Gastroesophageal sphincter (tissue), 4 donors: ENCODE measurements at regions not wholly inside any gene's neighbourhood (a gene's known extent, or its start where the extent isn't known, plus 50 kb on each side); places are given as distances from the start of the nearest gene placed in this dataset.

Source experiments
- ATAC-seq: fragments of 150-250 bp; one replicate; pipeline ENCODE4 v1.9.1; 2016; ENCODE audit warnings: mild to moderate bottlenecking, moderate library complexity
- H3K27ac ChIP-seq, 4 donors: fragments of 200-600 bp; sonication (generic) in 3 of 4; 1 replicate in 3 of 4; 2 replicates in 1 of 4; pipeline ENCODE4 v1.5.1; 2016 to 2019
- H3K27me3 ChIP-seq: fragments of 200-600 bp; sonication (generic); one replicate; pipeline ENCODE4 v1.5.1; 2019
- H3K36me3 ChIP-seq, 2 donors: fragments of 200-600 bp; sonication (generic); one replicate each; pipeline ENCODE4 v1.5.1; 2019; ENCODE audit warnings: control low read depth in 1 of 2
- H3K4me1 ChIP-seq, 3 donors: fragments of 200-600 bp; sonication (generic); 1 replicate in 2 of 3; 2 replicates in 1 of 3; pipeline ENCODE4 v1.5.1; 2016 to 2019; ENCODE audit warnings: control low read depth in 2 of 3
- H3K4me3 ChIP-seq, 2 donors: fragments of 200-600 bp; sonication (generic); one replicate each; pipeline ENCODE4 v1.5.1; 2019; ENCODE audit warnings: mild to moderate bottlenecking in 1 of 2, moderate library complexity in 1 of 2
- H3K9me3 ChIP-seq, 3 donors: fragments of 200-600 bp; sonication (generic); one replicate each; pipeline ENCODE4 v1.5.1; 2017 to 2019; ENCODE audit warnings: control low read depth in 2 of 3
- CTCF ChIP-seq, 4 experiments: fragments of 200-600 bp in 2 of 4; fragments of 450-650 bp in 2 of 4; sonication (generic) in 1 of 4; IDR thresholded peaks; one replicate each; pipeline ENCODE4 v1.5.1; 2017 to 2019; ENCODE audit warnings: antibody characterized with exemption in 4 of 4, mild to moderate bottlenecking in 2 of 4, moderate library complexity in 2 of 4
- EP300 ChIP-seq: sonication (generic); formaldehyde crosslinking; IDR thresholded peaks from one replicate; pipeline ENCODE4 v1.6.1; 2017; ENCODE audit warnings: antibody characterized with exemption, mild to moderate bottlenecking
- POLR2A ChIP-seq, 2 donors: fragments of 450-650 bp; IDR thresholded peaks; one replicate each; pipeline ENCODE4 v1.6.1; 2017; ENCODE audit warnings: antibody characterized with exemption in 2 of 2, mild to moderate bottlenecking in 2 of 2, moderate library complexity in 1 of 2
- POLR2AphosphoS5 ChIP-seq: sonication (generic); formaldehyde crosslinking; IDR thresholded peaks from one replicate; pipeline ENCODE4 v1.6.1; 2017; ENCODE audit warnings: antibody characterized with exemption
- WGBS, 2 donors: methylation state at CpG; one replicate each; pipeline ENCODE4 v1.1.5; 2018; ENCODE audit warnings: low coverage in 1 of 2; 5-methylcytosine and 5-hydroxymethylcytosine counted together

- no peak for ATAC-seq
- Histone ChIP-seq H3K36me3 (no peaks in the 10 kb centered on the region), H3K27ac (no peak overlapping the region), H3K9me3 (no peaks in the 10 kb centered on the region), H3K4me3 (no peak overlapping the region), H3K27me3 (no peaks in the 10 kb centered on the region), H3K4me1 (no peaks in the 10 kb centered on the region)
- WGBS, 2 donors, result 76 to 98% methylated on average over 4 of the region's 4 CpGs
- TF ChIP-seq CTCF (IDR thresholded peaks at IDR 0.05) (no peak), POLR2AphosphoS5 (no peak), EP300 (no peak), POLR2A (IDR thresholded peaks at IDR 0.05) (no peak)
Observed at GRCh38 chr4:162523171-162523570, 359.4 kb upstream of the FSTL5 start.

GRCh38 chr4:162522724-162523123 is 358.9 kb upstream of the FSTL5 start:
- no peaks in the 10 kb centered on the region for H3K9me3 ChIP-seq
- 64 to 89% methylated on average over 1 of the region's 1 CpG for WGBS, 2 donors
- no peaks in the 10 kb centered on the region for H3K36me3 ChIP-seq
- no peak overlapping the region for H3K27ac ChIP-seq
- H3K27me3 ChIP-seq, result no peaks in the 10 kb centered on the region
- H3K4me1 ChIP-seq, result no peaks in the 10 kb centered on the region
- TF ChIP-seq CTCF (IDR thresholded peaks at IDR 0.05), result no peak
- TF ChIP-seq EP300, result no peak
- no peak for TF ChIP-seq POLR2A (IDR thresholded peaks at IDR 0.05)
- no peak for TF ChIP-seq POLR2AphosphoS5
- H3K4me3 ChIP-seq, result no peak overlapping the region
- ATAC-seq, result no peak

GRCh38 chr4:162510937-162511336 is 347.1 kb upstream of the FSTL5 start:
- Histone ChIP-seq H3K4me3 (no peak overlapping the region), H3K27me3 (peaks cover 5% of the 10 kb centered on the region), H3K27ac (no peak overlapping the region), H3K4me1 (no peaks in the 10 kb centered on the region), H3K9me3 (no peaks in the 10 kb centered on the region), H3K36me3 (no peaks in the 10 kb centered on the region)
- WGBS, 2 donors, result 74 to 82% methylated on average over 3 of the region's 3 CpGs
- no peak for TF ChIP-seq POLR2A (IDR thresholded peaks at IDR 0.05)
- TF ChIP-seq CTCF (IDR thresholded peaks at IDR 0.05), result no peak
- no peak for TF ChIP-seq EP300
- TF ChIP-seq POLR2AphosphoS5, result no peak
- ATAC-seq, result no peak

- H3K36me3 ChIP-seq, result no peaks in the 10 kb centered on the region
Observed at GRCh38 chr4:162510115-162510514, 346.3 kb upstream of the FSTL5 start.

GRCh38 chr4:162509333-162509732 is 345.5 kb upstream of the FSTL5 start:
- ATAC-seq, result no peak
- WGBS, 2 donors, result 82 to 92% methylated on average over 1 of the region's 1 CpG
- peaks cover 5% of the 10 kb centered on the region for H3K27me3 ChIP-seq

More at GRCh38 chr4:162510115-162510514, 346.3 kb upstream of the FSTL5 start:
- no peak for TF ChIP-seq EP300
- no peak for TF ChIP-seq CTCF (IDR thresholded peaks at IDR 0.05)
- Histone ChIP-seq H3K27me3 (peaks cover 5% of the 10 kb centered on the region), H3K9me3 (no peaks in the 10 kb centered on the region), H3K4me3 (no peak overlapping the region), H3K27ac (no peak overlapping the region), H3K4me1 (no peaks in the 10 kb centered on the region)
- WGBS, 2 donors, result 80 to 96% methylated on average over 2 to 4 of the region's 4 CpGs
- ATAC-seq, result no peak

More at GRCh38 chr4:162509333-162509732, 345.5 kb upstream of the FSTL5 start:
- no peak overlapping the region for H3K4me3 ChIP-seq
- no peaks in the 10 kb centered on the region for H3K9me3 ChIP-seq
- no peaks in the 10 kb centered on the region for H3K36me3 ChIP-seq
- no peaks in the 10 kb centered on the region for H3K4me1 ChIP-seq
- H3K27ac ChIP-seq, result no peak overlapping the region
- TF ChIP-seq CTCF (IDR thresholded peaks at IDR 0.05) (no peak), POLR2AphosphoS5 (no peak), POLR2A (IDR thresholded peaks at IDR 0.05) (no peak), EP300 (no peak)
